Gastrocnemius medialis (tissue), 4 donors: ENCODE measurements at regions not wholly inside any gene's neighbourhood (a gene's known extent, or its start where the extent isn't known, plus 50 kb on each side); places are given as distances from the start of the nearest gene placed in this dataset.

Source experiments
- ATAC-seq, 2 donors: fragments of 150-250 bp; one replicate each; pipeline ENCODE4 v1.9.1; 2016
- DNase-seq, 2 donors: peaks; one replicate each; pipeline ENCODE4 v3.0.0-alpha.2; 2019
- H3K27ac ChIP-seq, 4 donors: fragments of 200-600 bp; sonication (generic); 1 replicate in 1 of 4; 2 replicates in 3 of 4; pipeline ENCODE4 v1.5.1; 2016 to 2018; ENCODE audit warnings: mild to moderate bottlenecking in 2 of 4, moderate library complexity in 1 of 4
- H3K27me3 ChIP-seq, 3 donors: fragments of 200-600 bp; sonication (generic) in 2 of 3; 1 replicate in 1 of 3; 2 replicates in 2 of 3; pipeline versions ENCODE4 v1.5.1 to v1.6.0; 2016 to 2019; ENCODE audit warnings: mild to moderate bottlenecking in 1 of 3, moderate library complexity in 1 of 3
- H3K36me3 ChIP-seq, 2 donors: fragments of 200-600 bp; sonication (generic) in 1 of 2; one replicate each; pipeline ENCODE4 v1.5.1; 2017 to 2018
- H3K4me1 ChIP-seq, 2 donors: fragments of 200-600 bp; sonication (generic) in 1 of 2; one replicate each; pipeline ENCODE4 v1.5.1; 2016 to 2017; ENCODE audit warnings: mild to moderate bottlenecking in 2 of 2
- H3K4me3 ChIP-seq, 4 donors: fragments of 200-600 bp; sonication (generic) in 3 of 4; 1 replicate in 1 of 4; 2 replicates in 3 of 4; pipeline ENCODE4 v1.5.1; 2016 to 2019; ENCODE audit warnings: mild to moderate bottlenecking in 2 of 4
- H3K9me3 ChIP-seq, 3 donors: fragments of 200-600 bp; sonication (generic) in 2 of 3; 1 replicate in 1 of 3; 2 replicates in 2 of 3; pipeline ENCODE4 v1.5.1; 2016 to 2019
- CTCF ChIP-seq, 5 experiments: fragments of 450-650 bp in 3 of 5; fragments of 200-600 bp in 2 of 5; sonication (generic) in 2 of 5; IDR thresholded peaks in 4 of 5; conservative IDR thresholded peaks in 1 of 5; 1 replicate in 4 of 5; 2 replicates in 1 of 5; pipeline ENCODE4 v1.5.1; 2016 to 2019; ENCODE audit warnings: antibody characterized with exemption in 5 of 5, mild to moderate bottlenecking in 3 of 5, moderate library complexity in 3 of 5
- POLR2A ChIP-seq, 2 donors: fragments of 450-650 bp; IDR thresholded peaks; one replicate each; pipeline ENCODE4 v1.6.1; 2017; ENCODE audit warnings: antibody characterized with exemption in 2 of 2, mild to moderate bottlenecking in 2 of 2, moderate library complexity in 2 of 2
- in situ Hi-C, 4 donors: fragments of 200-750 bp; cut with MboI; loops; one replicate each; pipeline versions ENCODE4 v1.15.0 to v1.8.0; 2017; ENCODE audit warnings: low sequenced_read_pairs in 4 of 4
- intact Hi-C: fragments of 100-400 bp; cut with DNase I; formaldehyde crosslinking; loops from one replicate; pipeline ENCODE4 v1.15.1; 2023; ENCODE audit warnings: low total_unique reads

GRCh38 chrX:45400027-45400779 lies 199.5 kb upstream of the DIPK2B start:
- Histone ChIP-seq H3K4me1 (no peaks in the 10 kb centered on the region), H3K4me3 (no peak overlapping the region), H3K27me3 (no peaks in the 10 kb centered on the region), H3K27ac (no peak overlapping the region), H3K9me3 (peaks cover 0 to 4% (median 0%) of the 10 kb centered on the region in 3 donors), H3K36me3 (no peaks in the 10 kb centered on the region)
- ATAC-seq (no peak), DNase-seq (no peak)
- in situ Hi-C loops (no loop called here), intact Hi-C loops (no loop called here)
- TF ChIP-seq POLR2A (IDR thresholded peaks at IDR 0.05), result no peak
- no peak for TF ChIP-seq CTCF (IDR thresholded peaks at IDR 0.05 in 4 of 5, conservative IDR thresholded peaks at IDR 0.05 in 1 of 5)

- Histone ChIP-seq H3K4me3 (no peak overlapping the region), H3K9me3 (no peaks in the 10 kb centered on the region), H3K4me1 (no peaks in the 10 kb centered on the region), H3K36me3 (no peaks in the 10 kb centered on the region), H3K27me3 (peaks cover 0 to 9% (median 0%) of the 10 kb centered on the region in 3 donors), H3K27ac (no peak overlapping the region)
- ATAC-seq (no peak), DNase-seq (no peak)
- TF ChIP-seq POLR2A (IDR thresholded peaks at IDR 0.05), result no peak
- TF ChIP-seq CTCF (IDR thresholded peaks at IDR 0.05 in 4 of 5, conservative IDR thresholded peaks at IDR 0.05 in 1 of 5), result no peak
- in situ Hi-C loops, result no loop called here
- intact Hi-C loops, result no loop called here
Observed at GRCh38 chrX:45385757-45386156, 185.1 kb upstream of the DIPK2B start.

- Histone ChIP-seq H3K36me3 (no peaks in the 10 kb centered on the region), H3K27me3 (peaks cover 0 to 9% (median 0%) of the 10 kb centered on the region in 3 donors), H3K9me3 (no peaks in the 10 kb centered on the region), H3K4me3 (no peak overlapping the region), H3K4me1 (no peaks in the 10 kb centered on the region), H3K27ac (no peak overlapping the region)
- intact Hi-C loops, result no loop called here
- no peak for TF ChIP-seq POLR2A (IDR thresholded peaks at IDR 0.05)
- TF ChIP-seq CTCF (IDR thresholded peaks at IDR 0.05 in 4 of 5, conservative IDR thresholded peaks at IDR 0.05 in 1 of 5), result no peak
- DNase-seq, result no peak
- in situ Hi-C loops, result no loop called here
- ATAC-seq, result no peak
Observed at GRCh38 chrX:45381841-45382240, 181.2 kb upstream of the DIPK2B start.

GRCh38 chrX:45381366-45381765 lies 180.7 kb upstream of the DIPK2B start:
- in situ Hi-C loops (no loop called here), intact Hi-C loops (no loop called here)
- Histone ChIP-seq H3K4me1 (no peaks in the 10 kb centered on the region), H3K27ac (no peak overlapping the region), H3K9me3 (no peaks in the 10 kb centered on the region), H3K36me3 (no peaks in the 10 kb centered on the region), H3K4me3 (no peak overlapping the region), H3K27me3 (peaks cover 0 to 9% (median 0%) of the 10 kb centered on the region in 3 donors)
- no peak for DNase-seq
- ATAC-seq, result no peak
- TF ChIP-seq CTCF (IDR thresholded peaks at IDR 0.05 in 4 of 5, conservative IDR thresholded peaks at IDR 0.05 in 1 of 5) (no peak), POLR2A (IDR thresholded peaks at IDR 0.05) (no peak)

GRCh38 chrX:45379236-45379635 lies 178.6 kb upstream of the DIPK2B start:
- Histone ChIP-seq H3K9me3 (no peaks in the 10 kb centered on the region), H3K27ac (no peak overlapping the region), H3K4me3 (no peak overlapping the region), H3K36me3 (no peaks in the 10 kb centered on the region), H3K4me1 (no peaks in the 10 kb centered on the region), H3K27me3 (peaks cover 0 to 7% (median 0%) of the 10 kb centered on the region in 3 donors)
- ATAC-seq (no peak), DNase-seq (no peak)
- in situ Hi-C loops (no loop called here), intact Hi-C loops (no loop called here)
- no peak for TF ChIP-seq CTCF (IDR thresholded peaks at IDR 0.05 in 4 of 5, conservative IDR thresholded peaks at IDR 0.05 in 1 of 5)
- TF ChIP-seq POLR2A (IDR thresholded peaks at IDR 0.05), result no peak
